NCI-H748 (cell line): ENCODE measurements at regions not wholly inside any gene's neighbourhood (a gene's known extent, or its start where the extent isn't known, plus 50 kb on each side); places are given as distances from the start of the nearest gene placed in this dataset.
"Not testable (repeated sequence)": the region's sequence is repeated elsewhere in the genome, so short reads cannot be mapped to it uniquely, and the experiment has no call there.

ENCODE experiments used
- DNase-seq: peaks from one replicate; lab custom pipeline; 2025; ENCODE audit not compliant: unreplicated experiment; lab: John Stamatoyannopoulos, UW

GRCh38 chr3:30511524-30512251 lies 94.7 kb upstream of the TGFBR2 start:
- DNase-seq, result no peak

- DNase-seq, result no peak
Observed at GRCh38 chr3:30512576-30512975, 93.8 kb upstream of the TGFBR2 start.

GRCh38 chr3:30513374-30514152 lies 92.8 kb upstream of the TGFBR2 start:
- DNase-seq, result no peak

- DNase-seq, result no peak
Observed at GRCh38 chr3:30516238-30516637, 90.2 kb upstream of the TGFBR2 start.

GRCh38 chr3:30518181-30518864 lies 88.1 kb upstream of the TGFBR2 start:
- DNase-seq, result no peak

GRCh38 chr3:30518872-30519271 lies 87.5 kb upstream of the TGFBR2 start:
- DNase-seq, result no peak

GRCh38 chr3:30520699-30521098 lies 85.7 kb upstream of the TGFBR2 start:
- no peak for DNase-seq

GRCh38 chr3:30521156-30521715 lies 85.2 kb upstream of the TGFBR2 start:
- DNase-seq, result no peak

- DNase-seq, result no peak
Observed at GRCh38 chr3:30522476-30522875, 83.9 kb upstream of the TGFBR2 start.

- no peak for DNase-seq
Observed at GRCh38 chr3:30523366-30523765, 83.0 kb upstream of the TGFBR2 start.

- DNase-seq, result no peak
Observed at GRCh38 chr3:30524357-30525040, 81.9 kb upstream of the TGFBR2 start.

- DNase-seq, result no peak
Observed at GRCh38 chr3:30526031-30526430, 80.4 kb upstream of the TGFBR2 start.

- DNase-seq, result no peak
Observed at GRCh38 chr3:30527186-30527585, 79.2 kb upstream of the TGFBR2 start.

- peak; percentile 14 for DNase-seq
Observed at GRCh38 chr3:30527720-30528119, 78.7 kb upstream of the TGFBR2 start.

GRCh38 chr3:30530084-30530483 lies 76.3 kb upstream of the TGFBR2 start:
- no peak for DNase-seq

GRCh38 chr3:30531017-30531570 lies 75.3 kb upstream of the TGFBR2 start:
- no peak for DNase-seq

- no peak for DNase-seq
Observed at GRCh38 chr3:30535525-30535924, 70.9 kb upstream of the TGFBR2 start.

GRCh38 chr3:30538791-30539190 lies 67.6 kb upstream of the TGFBR2 start:
- no peak for DNase-seq

- no peak for DNase-seq
Observed at GRCh38 chr3:30539206-30539605, 67.2 kb upstream of the TGFBR2 start.

GRCh38 chr3:30539772-30540171 lies 66.6 kb upstream of the TGFBR2 start:
- DNase-seq, result no peak

- not testable (repeated sequence) for DNase-seq
Observed at GRCh38 chr3:30541156-30541555, 65.2 kb upstream of the TGFBR2 start.
